ENCODE measurements at regions not wholly inside any gene's neighbourhood (a gene's known extent, or its start where the extent isn't known, plus 50 kb on each side); places are given as distances from the start of the nearest gene placed in this dataset.
"Not testable (repeated sequence)": the region's sequence is repeated elsewhere in the genome, so short reads cannot be mapped to it uniquely, and the experiment has no call there.

GRCh38 chr5:135734956-135735355 lies 99.5 kb upstream of the SLC25A48 start:
- not testable (repeated sequence) for TF ChIP-seq CTCF (conservative IDR thresholded peaks at IDR 0.05); ZFX (IDR thresholded peaks at IDR 0.05)
